ENCODE measurements at regions not wholly inside any gene's neighbourhood (a gene's known extent, or its start where the extent isn't known, plus 50 kb on each side); places are given as distances from the start of the nearest gene placed in this dataset.
A peak's percentile ranks its signal among the peaks of the same experiment; 100 is the strongest.
"Not testable (repeated sequence)": the region's sequence is repeated elsewhere in the genome, so short reads cannot be mapped to it uniquely, and the experiment has no call there.

- H3K9ac ChIP-seq (ENCODE audit: low read depth, low read length): no peak overlapping the region
- peaks cover 4% of the 10 kb centered on the region for H3K4me1 ChIP-seq (ENCODE audit: control insufficient read depth, insufficient read depth, low read length)
- no peak overlapping the region for H3K4me2 ChIP-seq (ENCODE audit: low read length)
- no peaks in the 10 kb centered on the region for H3K36me3 ChIP-seq (ENCODE audit: insufficient read depth, low read length)
- H3K4me3 ChIP-seq (ENCODE audit: low read length): no peak overlapping the region
- no peaks in the 10 kb centered on the region for H3K9me3 ChIP-seq (replicated peaks; ENCODE audit: low read length)
- no peaks in the 10 kb centered on the region for H3K27me3 ChIP-seq (ENCODE audit: control insufficient read depth, insufficient read depth, low read length)
These were observed 132.1 kb downstream of the LAT start for GRCh38 chr16:29116980-29117379.

DNA sequence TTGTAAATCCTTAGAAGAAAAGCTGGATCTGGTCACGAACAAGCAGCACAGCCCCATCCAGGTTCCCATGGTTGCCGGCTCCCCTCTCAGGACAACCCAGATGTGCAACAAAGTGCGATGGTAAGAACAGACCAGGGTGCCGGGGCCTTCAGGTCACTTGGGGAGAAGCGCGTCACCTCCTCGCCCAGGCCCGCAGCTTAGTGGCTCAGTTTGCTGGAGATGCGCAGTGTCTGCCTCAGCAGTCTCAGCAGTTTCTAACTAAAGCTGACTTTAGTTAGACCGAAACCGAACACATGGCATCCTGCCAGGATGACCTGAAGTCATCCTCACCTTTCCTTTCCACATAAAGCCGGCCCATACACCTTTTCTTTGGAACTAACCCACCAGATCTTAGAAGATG, 131.4 kb downstream of the LAT start:
- H3K4me1 ChIP-seq (ENCODE audit: control insufficient read depth, insufficient read depth, low read length); H3K27me3 ChIP-seq (ENCODE audit: control insufficient read depth, insufficient read depth, low read length); H3K9me3 ChIP-seq (replicated peaks; ENCODE audit: low read length); H3K36me3 ChIP-seq (ENCODE audit: insufficient read depth, low read length); H3K4me3 ChIP-seq (ENCODE audit: low read length); H3K4me2 ChIP-seq (ENCODE audit: low read length); H3K9ac ChIP-seq (ENCODE audit: low read depth, low read length): not testable (repeated sequence)

DNA sequence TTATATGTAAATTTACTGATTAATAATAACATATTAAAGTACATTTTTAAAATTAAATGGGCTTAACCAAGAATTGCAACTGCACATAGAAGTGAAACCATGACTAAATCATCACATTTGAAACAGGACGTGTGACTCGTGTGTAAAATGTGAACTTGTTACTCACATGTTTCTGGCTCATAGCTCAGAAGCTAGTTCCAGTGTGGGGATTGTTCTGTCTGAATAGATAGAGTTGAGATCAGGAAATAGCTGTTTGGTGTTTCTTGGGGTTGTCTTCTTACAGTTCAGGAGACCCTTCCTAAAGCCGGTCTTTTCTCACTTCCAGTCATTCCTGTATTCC, 130.9 kb downstream of the LAT start:
- H3K9ac ChIP-seq (ENCODE audit: low read depth, low read length); H3K4me1 ChIP-seq (ENCODE audit: control insufficient read depth, insufficient read depth, low read length); H3K9me3 ChIP-seq (replicated peaks; ENCODE audit: low read length); H3K27me3 ChIP-seq (ENCODE audit: control insufficient read depth, insufficient read depth, low read length); H3K4me3 ChIP-seq (ENCODE audit: low read length); H3K36me3 ChIP-seq (ENCODE audit: insufficient read depth, low read length): not testable (repeated sequence)
- peak overlapping the region; percentile 22 for H3K4me2 ChIP-seq (ENCODE audit: low read length)

GRCh38 chr16:29114989-29115801, 130.3 kb downstream of the LAT start:
- peak overlapping the region; percentile 22 for H3K4me2 ChIP-seq (ENCODE audit: low read length)
- not testable (repeated sequence) for H3K27me3 ChIP-seq (ENCODE audit: control insufficient read depth, insufficient read depth, low read length); H3K9me3 ChIP-seq (replicated peaks; ENCODE audit: low read length); H3K36me3 ChIP-seq (ENCODE audit: insufficient read depth, low read length); H3K4me3 ChIP-seq (ENCODE audit: low read length); H3K4me1 ChIP-seq (ENCODE audit: control insufficient read depth, insufficient read depth, low read length); H3K9ac ChIP-seq (ENCODE audit: low read depth, low read length)

GRCh38 chr16:29114574-29114973, 129.7 kb downstream of the LAT start:
- Histone ChIP-seq H3K36me3 (ENCODE audit: insufficient read depth, low read length) (no peaks in the 10 kb centered on the region), H3K4me2 (ENCODE audit: low read length) (no peak overlapping the region), H3K9me3 (replicated peaks; ENCODE audit: low read length) (no peaks in the 10 kb centered on the region), H3K27me3 (ENCODE audit: control insufficient read depth, insufficient read depth, low read length) (no peaks in the 10 kb centered on the region), H3K4me3 (ENCODE audit: low read length) (no peak overlapping the region), H3K4me1 (ENCODE audit: control insufficient read depth, insufficient read depth, low read length) (peaks cover 4% of the 10 kb centered on the region), H3K9ac (ENCODE audit: low read depth, low read length) (no peak overlapping the region)

GRCh38 chr16:29113446-29113845, 128.6 kb downstream of the LAT start:
- not testable (repeated sequence) for H3K36me3 ChIP-seq (ENCODE audit: insufficient read depth, low read length); H3K4me2 ChIP-seq (ENCODE audit: low read length); H3K9me3 ChIP-seq (replicated peaks; ENCODE audit: low read length); H3K27me3 ChIP-seq (ENCODE audit: control insufficient read depth, insufficient read depth, low read length); H3K4me1 ChIP-seq (ENCODE audit: control insufficient read depth, insufficient read depth, low read length); H3K4me3 ChIP-seq (ENCODE audit: low read length); H3K9ac ChIP-seq (ENCODE audit: low read depth, low read length)

GRCh38 chr16:29112755-29113347, 128.0 kb downstream of the LAT start:
- Histone ChIP-seq H3K4me3 (ENCODE audit: low read length) (no peak overlapping the region), H3K9me3 (replicated peaks; ENCODE audit: low read length) (no peaks in the 10 kb centered on the region), H3K4me2 (ENCODE audit: low read length) (no peak overlapping the region), H3K36me3 (ENCODE audit: insufficient read depth, low read length) (no peaks in the 10 kb centered on the region), H3K27me3 (ENCODE audit: control insufficient read depth, insufficient read depth, low read length) (no peaks in the 10 kb centered on the region), H3K9ac (ENCODE audit: low read depth, low read length) (no peak overlapping the region), H3K4me1 (ENCODE audit: control insufficient read depth, insufficient read depth, low read length) (peaks cover 4% of the 10 kb centered on the region)

DNA sequence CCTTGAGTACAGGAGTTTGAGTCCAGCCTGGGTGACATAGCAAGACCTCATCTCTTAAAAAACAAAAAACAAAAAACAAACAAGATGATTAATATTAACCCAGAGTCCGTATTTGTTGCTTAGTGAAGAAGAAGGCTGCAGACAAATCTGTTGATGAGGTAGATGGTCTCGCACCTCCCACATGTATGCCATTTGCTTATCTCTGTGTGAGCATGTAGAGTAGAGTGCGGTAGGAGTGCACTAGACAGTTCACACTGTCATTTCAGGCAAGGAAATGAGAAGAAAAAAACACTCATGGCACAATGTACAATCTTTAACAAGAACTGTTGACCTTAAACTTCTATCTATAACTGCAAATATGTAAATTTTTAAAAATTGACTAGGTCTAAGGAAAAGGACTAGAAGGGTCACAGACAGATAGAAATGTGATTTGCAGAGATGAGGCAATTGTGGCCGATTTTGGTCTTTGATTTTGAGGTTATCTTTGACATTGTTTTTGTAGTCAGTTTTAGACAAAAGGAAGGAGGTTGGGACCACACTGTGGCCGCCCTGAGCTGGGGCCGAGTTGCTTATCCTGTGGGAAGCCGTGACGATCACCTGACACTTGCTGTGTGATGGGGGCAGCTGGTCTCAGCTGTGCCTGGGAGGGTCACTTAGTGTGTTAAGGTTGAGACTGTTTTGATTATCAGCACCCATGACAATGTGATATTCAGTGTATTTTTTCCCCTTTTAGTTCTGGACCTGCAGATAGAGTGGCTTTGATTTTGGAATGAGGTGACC, 127.2 kb downstream of the LAT start:
- H3K36me3 ChIP-seq (ENCODE audit: insufficient read depth, low read length); H3K4me3 ChIP-seq (ENCODE audit: low read length); H3K4me1 ChIP-seq (ENCODE audit: control insufficient read depth, insufficient read depth, low read length); H3K27me3 ChIP-seq (ENCODE audit: control insufficient read depth, insufficient read depth, low read length); H3K4me2 ChIP-seq (ENCODE audit: low read length); H3K9me3 ChIP-seq (replicated peaks; ENCODE audit: low read length); H3K9ac ChIP-seq (ENCODE audit: low read depth, low read length): not testable (repeated sequence)

DNA sequence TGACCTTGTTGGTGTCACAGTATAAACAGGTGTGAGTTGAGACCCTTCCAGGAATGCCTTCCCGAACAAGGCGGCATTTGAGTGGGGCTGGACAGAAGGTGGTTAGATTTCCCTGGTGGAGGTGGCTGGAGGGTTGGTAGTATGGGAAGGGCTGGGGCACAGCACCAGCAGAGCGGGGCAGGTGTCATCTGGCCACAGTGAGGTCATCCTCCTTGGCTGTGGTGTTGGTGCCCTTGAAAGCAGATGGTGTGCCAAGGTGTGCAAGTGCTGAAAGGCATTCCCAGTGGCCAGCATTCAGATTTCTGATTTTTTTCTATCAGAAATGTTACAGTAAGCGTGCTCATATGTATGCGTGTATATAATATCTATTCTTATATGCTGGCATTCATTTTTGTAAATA, 126.6 kb downstream of the LAT start:
- Histone ChIP-seq H3K4me1 (ENCODE audit: control insufficient read depth, insufficient read depth, low read length) (peaks cover 4% of the 10 kb centered on the region), H3K36me3 (ENCODE audit: insufficient read depth, low read length) (no peaks in the 10 kb centered on the region)

GRCh38 chr16:29108625-29109169, 123.8 kb downstream of the LAT start:
- not testable (repeated sequence) for H3K9me3 ChIP-seq (replicated peaks; ENCODE audit: low read length); H3K4me3 ChIP-seq (ENCODE audit: low read length); H3K27me3 ChIP-seq (ENCODE audit: control insufficient read depth, insufficient read depth, low read length); H3K36me3 ChIP-seq (ENCODE audit: insufficient read depth, low read length); H3K9ac ChIP-seq (ENCODE audit: low read depth, low read length); H3K4me1 ChIP-seq (ENCODE audit: control insufficient read depth, insufficient read depth, low read length); H3K4me2 ChIP-seq (ENCODE audit: low read length)

More for the DNA sequence above, 126.6 kb downstream of the LAT start:
- H3K4me3 ChIP-seq (ENCODE audit: low read length): no peak overlapping the region
- no peaks in the 10 kb centered on the region for H3K9me3 ChIP-seq (replicated peaks; ENCODE audit: low read length)
- no peaks in the 10 kb centered on the region for H3K27me3 ChIP-seq (ENCODE audit: control insufficient read depth, insufficient read depth, low read length)
- no peak overlapping the region for H3K4me2 ChIP-seq (ENCODE audit: low read length)
- H3K9ac ChIP-seq (ENCODE audit: low read depth, low read length): no peak overlapping the region

DNA sequence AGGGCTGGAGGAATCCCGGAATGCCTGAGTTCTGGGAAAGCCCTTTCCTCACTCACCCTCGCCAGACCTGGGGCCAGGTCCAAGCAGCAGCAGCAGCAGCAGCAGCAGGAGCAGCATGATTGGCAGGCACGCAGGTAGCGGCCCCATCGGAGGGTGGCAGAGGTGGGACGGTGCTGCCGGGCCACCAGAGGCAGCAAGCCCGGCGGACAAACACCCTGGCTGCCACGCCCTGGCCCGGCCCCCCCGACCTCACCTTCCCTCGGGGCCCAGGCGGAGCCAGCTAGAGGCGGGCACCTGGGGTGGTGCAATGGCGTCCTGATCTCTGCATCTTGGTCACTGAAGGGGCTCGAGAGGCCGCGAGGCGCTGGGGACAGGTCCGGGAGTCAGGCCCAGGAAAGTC, 122.4 kb downstream of the LAT start:
- Histone ChIP-seq H3K9ac (ENCODE audit: low read depth, low read length) (no peak overlapping the region), H3K4me1 (ENCODE audit: control insufficient read depth, insufficient read depth, low read length) (no peaks in the 10 kb centered on the region), H3K4me3 (ENCODE audit: low read length) (no peak overlapping the region), H3K4me2 (ENCODE audit: low read length) (no peak overlapping the region), H3K9me3 (replicated peaks; ENCODE audit: low read length) (no peaks in the 10 kb centered on the region), H3K36me3 (ENCODE audit: insufficient read depth, low read length) (no peaks in the 10 kb centered on the region), H3K27me3 (ENCODE audit: control insufficient read depth, insufficient read depth, low read length) (no peaks in the 10 kb centered on the region)
